IPS-NIHi11 (cell line): ENCODE measurements at regions not wholly inside any gene's neighbourhood (a gene's known extent, or its start where the extent isn't known, plus 50 kb on each side); places are given as distances from the start of the nearest gene placed in this dataset.
"Not testable (repeated sequence)": the region's sequence is repeated elsewhere in the genome, so short reads cannot be mapped to it uniquely, and the experiment has no call there.

Experiments
- DNase-seq: peaks from one replicate; pipeline ENCODE4 v3.0.0; 2012; ENCODE audit warnings: mixed read lengths, low spot score

GRCh38 chr2:120625865-120626560, 109.7 kb upstream of the GLI2 start:
- peak; percentile 50 for DNase-seq

- DNase-seq, result no peak
These were observed 109.1 kb upstream of the GLI2 start for GRCh38 chr2:120626566-120626965.

GRCh38 chr2:120628248-120628647, 107.4 kb upstream of the GLI2 start:
- DNase-seq, result no peak

- no peak for DNase-seq
These were observed 106.3 kb upstream of the GLI2 start for GRCh38 chr2:120629241-120629895.

GRCh38 chr2:120630031-120630701, 105.5 kb upstream of the GLI2 start:
- no peak for DNase-seq

GRCh38 chr2:120631236-120631635, 104.4 kb upstream of the GLI2 start:
- DNase-seq, result no peak

- no peak for DNase-seq
These were observed 103.9 kb upstream of the GLI2 start for GRCh38 chr2:120631724-120632123.

- DNase-seq, result peak; percentile 38
These were observed 102.6 kb upstream of the GLI2 start for GRCh38 chr2:120632796-120633646.

- no peak for DNase-seq
These were observed 101.1 kb upstream of the GLI2 start for GRCh38 chr2:120634533-120634932.

GRCh38 chr2:120635146-120635545, 100.5 kb upstream of the GLI2 start:
- no peak for DNase-seq

- DNase-seq, result no peak
These were observed 97.8 kb upstream of the GLI2 start for GRCh38 chr2:120637847-120638246.

GRCh38 chr2:120638450-120638849, 97.2 kb upstream of the GLI2 start:
- no peak for DNase-seq

GRCh38 chr2:120641366-120641771, 94.3 kb upstream of the GLI2 start:
- DNase-seq, result no peak

- no peak for DNase-seq
These were observed 93.0 kb upstream of the GLI2 start for GRCh38 chr2:120642646-120643045.

- DNase-seq, result no peak
These were observed 88.7 kb upstream of the GLI2 start for GRCh38 chr2:120646994-120647393.

GRCh38 chr2:120647487-120647886, 88.2 kb upstream of the GLI2 start:
- DNase-seq, result no peak

GRCh38 chr2:120649381-120649780, 86.3 kb upstream of the GLI2 start:
- DNase-seq, result not testable (repeated sequence)

- no peak for DNase-seq
These were observed 85.5 kb upstream of the GLI2 start for GRCh38 chr2:120650022-120650644.

- no peak for DNase-seq
These were observed 83.8 kb upstream of the GLI2 start for GRCh38 chr2:120651818-120652217.

- no peak for DNase-seq
These were observed 82.6 kb upstream of the GLI2 start for GRCh38 chr2:120653046-120653445.

- no peak for DNase-seq
These were observed 81.8 kb upstream of the GLI2 start for GRCh38 chr2:120653871-120654270.
